ENCODE measurements at regions not wholly inside any gene's neighbourhood (a gene's known extent, or its start where the extent isn't known, plus 50 kb on each side); places are given as distances from the start of the nearest gene placed in this dataset.
A peak's percentile ranks its signal among the peaks of the same experiment; 100 is the strongest.

DNA sequence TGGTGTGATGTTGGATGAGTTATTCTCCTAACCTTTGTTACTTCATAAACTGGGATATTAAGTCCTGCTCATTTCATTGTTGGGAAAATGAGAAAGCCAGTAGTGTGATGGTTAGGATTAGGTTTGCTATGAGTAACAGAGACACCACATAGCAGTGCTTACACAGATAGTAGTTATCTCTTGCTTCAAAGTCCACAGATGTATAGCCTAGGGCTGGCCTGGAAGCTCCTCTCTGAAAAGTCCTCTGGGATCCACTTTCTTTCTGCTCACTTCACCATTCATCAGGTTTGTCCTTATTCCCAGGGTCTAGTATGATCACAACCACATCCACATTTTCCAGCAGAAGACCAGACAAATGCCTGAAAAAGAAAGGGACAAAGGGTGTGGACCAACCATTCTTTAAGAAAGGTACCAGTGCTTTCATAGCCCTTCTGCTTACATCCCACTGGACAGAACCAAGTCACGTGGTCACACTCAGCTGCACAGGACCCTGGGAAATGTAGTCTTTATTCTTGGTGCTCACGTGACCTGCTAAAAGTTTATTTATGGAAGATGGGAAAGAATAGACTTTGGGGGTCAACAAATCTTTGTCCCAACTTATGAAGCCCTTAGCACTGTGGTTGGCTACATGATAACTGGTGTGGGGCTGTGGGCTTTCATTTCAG is 108.9 kb downstream of the INSIG2 start:
- Histone ChIP-seq H3K36me3 (ENCODE audit: insufficient read depth, low read length) (no peaks in the 10 kb centered on the region), H4K20me1 (ENCODE audit: insufficient read depth, low read length) (no peaks in the 10 kb centered on the region), H3K9me3 (ENCODE audit: insufficient read depth, low read depth, low read length) (no peaks in the 10 kb centered on the region), H3K4me1 (ENCODE audit: insufficient read depth, low read length) (no peaks in the 10 kb centered on the region), H3K27ac (ENCODE audit: low read depth, low read length) (no peak overlapping the region), H2AFZ (ENCODE audit: low read depth, low read length) (no peak overlapping the region), H3K9ac (ENCODE audit: low read length) (no peak overlapping the region), H3K4me2 (ENCODE audit: low read length) (no peak overlapping the region), H3K27me3 (ENCODE audit: insufficient read depth, low read length) (peaks cover 2% of the 10 kb centered on the region), H3K4me3 (ENCODE audit: insufficient read depth, low read depth, low read length) (no peak overlapping the region), H3K79me2 (ENCODE audit: insufficient read depth, low read length) (no peaks in the 10 kb centered on the region)
- no peak overlapping the region for H3K4me3 Mint-ChIP-seq (ENCODE audit: unreplicated experiment)
- FAIRE-seq: no peak
- no peak overlapping the region for H3K27ac Mint-ChIP-seq (ENCODE audit: unreplicated experiment)
- no peaks in the 10 kb centered on the region for H3K4me1 Mint-ChIP-seq (ENCODE audit: low read depth, unreplicated experiment)
- no peak for TF ChIP-seq EZH2 (IDR thresholded peaks at IDR 0.05; ENCODE audit: insufficient read depth, low read length)
- TF ChIP-seq CTCF (IDR thresholded peaks at IDR 0.05; ENCODE audit: insufficient read depth, low read depth, low read length): no peak
- peaks cover 14% of the 10 kb centered on the region for H3K27me3 Mint-ChIP-seq (ENCODE audit: low read depth, unreplicated experiment)
- H3K9me3 Mint-ChIP-seq (ENCODE audit: unreplicated experiment): no peaks in the 10 kb centered on the region
- H3K36me3 Mint-ChIP-seq (ENCODE audit: low read depth, unreplicated experiment): no peaks in the 10 kb centered on the region
- no peak for DNase-seq (ENCODE audit: low read depth)

DNA sequence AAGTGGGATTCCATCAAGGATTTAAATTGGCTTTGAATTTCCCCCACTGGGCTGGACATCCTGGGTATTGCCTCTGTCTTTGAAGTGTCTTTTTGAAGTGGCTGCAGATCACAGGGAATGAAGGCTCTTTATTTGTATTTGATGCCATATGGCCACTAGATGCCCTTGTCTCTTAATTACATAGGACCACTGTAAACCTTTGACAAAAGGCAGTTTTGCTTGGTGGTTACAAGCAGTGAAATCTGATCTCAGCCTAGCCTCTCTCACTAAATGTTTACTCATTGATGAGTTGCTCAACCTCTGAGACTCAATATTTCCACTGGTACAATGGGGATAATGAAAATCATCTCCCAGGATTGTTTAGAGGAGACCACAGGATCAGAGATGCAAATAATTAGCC is 102.2 kb downstream of the INSIG2 start:
- no peaks in the 10 kb centered on the region for H3K9me3 Mint-ChIP-seq (ENCODE audit: unreplicated experiment)
- no peak overlapping the region for H3K4me3 ChIP-seq (ENCODE audit: insufficient read depth, low read depth, low read length)
- H3K36me3 Mint-ChIP-seq (ENCODE audit: low read depth, unreplicated experiment): no peaks in the 10 kb centered on the region
- peaks cover 5% of the 10 kb centered on the region for H3K27me3 Mint-ChIP-seq (ENCODE audit: low read depth, unreplicated experiment)
- no peaks in the 10 kb centered on the region for H3K79me2 ChIP-seq (ENCODE audit: insufficient read depth, low read length)
- H2AFZ ChIP-seq (ENCODE audit: low read depth, low read length): no peak overlapping the region
- no peak overlapping the region for H3K27ac Mint-ChIP-seq (ENCODE audit: unreplicated experiment)
- H3K9ac ChIP-seq (ENCODE audit: low read length): no peak overlapping the region
- TF ChIP-seq EZH2 (IDR thresholded peaks at IDR 0.05; ENCODE audit: insufficient read depth, low read length) (no peak), CTCF (IDR thresholded peaks at IDR 0.05; ENCODE audit: insufficient read depth, low read depth, low read length) (no peak)
- H3K4me1 ChIP-seq (ENCODE audit: insufficient read depth, low read length): peaks cover 3% of the 10 kb centered on the region
- H3K4me1 Mint-ChIP-seq (ENCODE audit: low read depth, unreplicated experiment): no peaks in the 10 kb centered on the region
- no peak overlapping the region for H3K27ac ChIP-seq (ENCODE audit: low read depth, low read length)
- FAIRE-seq: no peak
- H3K9me3 ChIP-seq (ENCODE audit: insufficient read depth, low read depth, low read length): no peaks in the 10 kb centered on the region
- no peaks in the 10 kb centered on the region for H4K20me1 ChIP-seq (ENCODE audit: insufficient read depth, low read length)
- H3K4me2 ChIP-seq (ENCODE audit: low read length): no peak overlapping the region
- H3K27me3 ChIP-seq (ENCODE audit: insufficient read depth, low read length): peaks cover 3% of the 10 kb centered on the region
- no peak for DNase-seq (ENCODE audit: low read depth)
- H3K36me3 ChIP-seq (ENCODE audit: insufficient read depth, low read length): no peaks in the 10 kb centered on the region
- no peak overlapping the region for H3K4me3 Mint-ChIP-seq (ENCODE audit: unreplicated experiment)

DNA sequence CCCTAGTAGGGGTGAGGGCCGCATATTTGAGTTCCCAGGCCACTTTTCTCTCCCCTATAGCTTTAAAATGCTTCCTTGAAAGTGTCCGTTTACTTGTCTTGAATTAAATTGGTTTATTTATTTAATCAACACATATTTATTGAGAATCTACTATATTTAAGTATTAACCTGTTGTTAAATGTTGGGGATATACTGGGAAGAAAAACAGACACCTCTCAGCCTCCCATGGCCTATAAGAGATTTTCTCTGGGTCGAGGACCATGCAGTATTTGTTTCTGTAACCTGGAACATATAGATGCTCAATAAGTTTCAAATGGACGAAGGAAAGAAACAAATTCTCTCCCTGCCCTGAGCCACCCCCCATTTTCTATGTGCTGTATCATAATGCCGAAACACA is 98.6 kb downstream of the INSIG2 start:
- Histone ChIP-seq H3K9me3 (ENCODE audit: insufficient read depth, low read depth, low read length) (no peaks in the 10 kb centered on the region), H2AFZ (ENCODE audit: low read depth, low read length) (peak overlapping the region; percentile 99), H3K27me3 (ENCODE audit: insufficient read depth, low read length) (peaks cover 3% of the 10 kb centered on the region), H3K27ac (ENCODE audit: low read depth, low read length) (no peak overlapping the region), H3K79me2 (ENCODE audit: insufficient read depth, low read length) (no peaks in the 10 kb centered on the region), H4K20me1 (ENCODE audit: insufficient read depth, low read length) (no peaks in the 10 kb centered on the region), H3K9ac (ENCODE audit: low read length) (peak overlapping the region; percentile 89), H3K4me1 (ENCODE audit: insufficient read depth, low read length) (peaks cover 3% of the 10 kb centered on the region), H3K36me3 (ENCODE audit: insufficient read depth, low read length) (no peaks in the 10 kb centered on the region), H3K4me3 (ENCODE audit: insufficient read depth, low read depth, low read length) (peak overlapping the region; percentile 79), H3K4me2 (ENCODE audit: low read length) (peak overlapping the region; percentile 96)
- H3K27ac Mint-ChIP-seq (ENCODE audit: unreplicated experiment): peak overlapping the region; percentile 98
- no peaks in the 10 kb centered on the region for H3K36me3 Mint-ChIP-seq (ENCODE audit: low read depth, unreplicated experiment)
- no peak for TF ChIP-seq CTCF (IDR thresholded peaks at IDR 0.05; ENCODE audit: insufficient read depth, low read depth, low read length)
- no peak for TF ChIP-seq EZH2 (IDR thresholded peaks at IDR 0.05; ENCODE audit: insufficient read depth, low read length)
- H3K4me3 Mint-ChIP-seq (ENCODE audit: unreplicated experiment): peak overlapping the region; percentile 97
- H3K4me1 Mint-ChIP-seq (ENCODE audit: low read depth, unreplicated experiment): peaks cover 2% of the 10 kb centered on the region
- H3K27me3 Mint-ChIP-seq (ENCODE audit: low read depth, unreplicated experiment): peaks cover 2% of the 10 kb centered on the region
- DNase-seq (ENCODE audit: low read depth): no peak
- FAIRE-seq: no peak
- no peaks in the 10 kb centered on the region for H3K9me3 Mint-ChIP-seq (ENCODE audit: unreplicated experiment)
